ENCODE measurements at regions not wholly inside any gene's neighbourhood (a gene's known extent, or its start where the extent isn't known, plus 50 kb on each side); places are given as distances from the start of the nearest gene placed in this dataset.

- WGBS (ENCODE audit: low lambda C conversion rate), result 31% methylated on average over 6 of the region's 6 CpGs
- POLR2A ChIA-PET, result no interaction called here
- peak; percentile 37 for DNase-seq
- no peaks in the 10 kb centered on the region for H3F3A ChIP-seq (replicated peaks; ENCODE audit: insufficient read depth)
- TF ChIP-seq CTCF (IDR thresholded peaks at IDR 0.05), result peak; percentile 77
- peak; percentile 70 for TF ChIP-seq RAD21 (IDR thresholded peaks at IDR 0.05; ENCODE audit: low read length)
- TF ChIP-seq SMC3 (IDR thresholded peaks at IDR 0.05; ENCODE audit: low read depth, low read length), result peak; percentile 63
- no peak for TF ChIP-seq MEF2A (IDR thresholded peaks at IDR 0.05; ENCODE audit: borderline replicate concordance, low read depth)
- H3K4me1 ChIP-seq (ENCODE audit: control insufficient read depth in 1 of 2, insufficient read depth in 2 of 2, low read depth in 1 of 2, low read length in 1 of 2), result peaks cover 0 to 9% of the 10 kb centered on the region in 2 experiments; a peak in 2 of 4 replicates
- H3K79me2 ChIP-seq (ENCODE audit: insufficient read depth), result no peaks in the 10 kb centered on the region
- H3K27me3 ChIP-seq (ENCODE audit: insufficient read depth), result no peaks in the 10 kb centered on the region
- no peaks in the 10 kb centered on the region for H3K9me2 ChIP-seq
- no peak overlapping the region for H3K4me3 ChIP-seq (ENCODE audit: low read depth in 2 of 2, low read length in 1 of 2)
- H2AFZ ChIP-seq (ENCODE audit: low read depth), result 0 out of 2 replicates have a peak overlapping the region, but pooled peaks have one; percentile 3
- no peak overlapping the region for H3K9ac ChIP-seq
- CTCF ChIA-PET, result interaction anchor here (0.6 to 3.3 kb wide), 55 partner anchors 8 to 1570 kb away, joined by 3 to 13 read pairs (median 4); no protein-coding TSS in a partner anchor
- no peaks in the 10 kb centered on the region for H4K20me1 ChIP-seq (ENCODE audit: insufficient read depth)
- H3K36me3 ChIP-seq (replicated peaks in 1 of 2; ENCODE audit: control insufficient read depth in 1 of 2, insufficient read depth in 2 of 2, low read length in 1 of 2), result no peaks in the 10 kb centered on the region
- H3K4me2 ChIP-seq, result no peak overlapping the region
- peak overlapping the region in 1 of 2 experiments; percentile 78; a peak in 2 of 4 replicates for H3K27ac ChIP-seq (ENCODE audit: low read depth in 2 of 2, low read length in 1 of 2)
- H3K9me3 ChIP-seq, result no peaks in the 10 kb centered on the region
Observed at GRCh38 chr3:117059067-117059955, 349.7 kb downstream of the TUSC7 start.

GRCh38 chr3:117059956-117060270, 350.3 kb downstream of the TUSC7 start:
- CTCF ChIA-PET, result interaction anchor here (1.0 to 3.3 kb wide), 18 partner anchors 8 to 938 kb away, joined by 3 to 13 read pairs (median 6); no protein-coding TSS in a partner anchor
- Histone ChIP-seq H3K4me2 (no peak overlapping the region), H2AFZ (ENCODE audit: low read depth) (0 out of 2 replicates have a peak overlapping the region, but pooled peaks have one; percentile 3)

More at GRCh38 chr3:117059956-117060270, 350.3 kb downstream of the TUSC7 start:
- no peak for TF ChIP-seq MXI1 (IDR thresholded peaks at IDR 0.05; ENCODE audit: low read depth, low read length)
- TF ChIP-seq FOSL2 (IDR thresholded peaks at IDR 0.05; ENCODE audit: borderline replicate concordance, low read depth), result no peak
- no peak for TF ChIP-seq MAX (IDR thresholded peaks at IDR 0.05; ENCODE audit: low read depth)
- no peak for TF ChIP-seq CHD2 (IDR thresholded peaks at IDR 0.05; ENCODE audit: low read length, partially characterized antibody)
- TF ChIP-seq RCOR1 (IDR thresholded peaks at IDR 0.05; ENCODE audit: low read length), result no peak
- no peak for TF ChIP-seq TCF12 (IDR thresholded peaks at IDR 0.05)
- TF ChIP-seq ELF1 (IDR thresholded peaks at IDR 0.05), result no peak
- no peak for TF ChIP-seq EZH2phosphoT487 (IDR thresholded peaks at IDR 0.05; ENCODE audit: borderline replicate concordance, low read depth)
- no peak for TF ChIP-seq CTCF (IDR thresholded peaks at IDR 0.05)
- no peak for TF ChIP-seq REST (IDR thresholded peaks at IDR 0.05; ENCODE audit: low read depth, low read length)
- DNase-seq, result peak; percentile 10
- peak overlapping the region in 1 of 2 experiments; percentile 78; a peak in 2 of 4 replicates for H3K27ac ChIP-seq (ENCODE audit: low read depth in 2 of 2, low read length in 1 of 2)
- peaks cover 0 to 9% of the 10 kb centered on the region in 2 experiments; a peak in 2 of 4 replicates for H3K4me1 ChIP-seq (ENCODE audit: control insufficient read depth in 1 of 2, insufficient read depth in 2 of 2, low read depth in 1 of 2, low read length in 1 of 2)
- H3K27me3 ChIP-seq (ENCODE audit: insufficient read depth), result no peaks in the 10 kb centered on the region
- H3K9ac ChIP-seq, result no peak overlapping the region
- 54% methylated on average over 3 of the region's 3 CpGs for WGBS (ENCODE audit: low lambda C conversion rate)
- no peaks in the 10 kb centered on the region for H3K36me3 ChIP-seq (replicated peaks in 1 of 2; ENCODE audit: control insufficient read depth in 1 of 2, insufficient read depth in 2 of 2, low read length in 1 of 2)
- POLR2A ChIA-PET, result no interaction called here
- no peaks in the 10 kb centered on the region for H3K9me3 ChIP-seq
- no peaks in the 10 kb centered on the region for H3F3A ChIP-seq (replicated peaks; ENCODE audit: insufficient read depth)
- H4K20me1 ChIP-seq (ENCODE audit: insufficient read depth), result no peaks in the 10 kb centered on the region
- no peak overlapping the region for H3K4me3 ChIP-seq (ENCODE audit: low read depth in 2 of 2, low read length in 1 of 2)
- H3K79me2 ChIP-seq (ENCODE audit: insufficient read depth), result no peaks in the 10 kb centered on the region
- H3K9me2 ChIP-seq, result no peaks in the 10 kb centered on the region
